BLaER1 (cell line): ENCODE measurements at regions not wholly inside any gene's neighbourhood (a gene's known extent, or its start where the extent isn't known, plus 50 kb on each side); places are given as distances from the start of the nearest gene placed in this dataset.

Experiments
- H3K27ac ChIP-seq: shearing (Covaris generic); formaldehyde crosslinking; 2 replicates; pipeline ENCODE4 v1.8.1; 2022
- H3K27me3 ChIP-seq: shearing (Covaris generic); formaldehyde crosslinking; 2 replicates; pipeline ENCODE4 v1.8.1; 2022
- H3K36me3 ChIP-seq: shearing (Covaris generic); formaldehyde crosslinking; 2 replicates; pipeline ENCODE4 v1.8.1; 2022
- H3K4me1 ChIP-seq: shearing (Covaris generic); formaldehyde crosslinking; 2 replicates; pipeline ENCODE4 v1.8.1; 2022
- H3K4me2 ChIP-seq: shearing (Covaris generic); formaldehyde crosslinking; 2 replicates; pipeline ENCODE4 v1.8.1; 2022
- H3K4me3 ChIP-seq: shearing (Covaris generic); formaldehyde crosslinking; 2 replicates; pipeline ENCODE4 v1.8.1; 2022
- H3K9ac ChIP-seq: shearing (Covaris generic); formaldehyde crosslinking; 2 replicates; pipeline ENCODE4 v1.8.1; 2022
- H3K9me3 ChIP-seq: shearing (Covaris generic); formaldehyde crosslinking; 2 replicates; pipeline ENCODE4 v1.8.1; 2022
- H4K20me1 ChIP-seq: shearing (Covaris generic); formaldehyde crosslinking; 2 replicates; pipeline ENCODE4 v1.8.1; 2022
- Cebpa-rat ChIP-seq: shearing (Covaris generic); IDR thresholded peaks from 2 replicates; pipeline ENCODE4 v1.8.1; 2022

GRCh38 chr17:77370586-77370985, 229.8 kb downstream of the SEC14L1 start:
- Histone ChIP-seq H3K9me3 (no peaks in the 10 kb centered on the region), H3K27me3 (no peaks in the 10 kb centered on the region), H3K9ac (peak overlapping the region; percentile 95), H3K36me3 (no peaks in the 10 kb centered on the region), H3K4me3 (no peak overlapping the region), H3K4me1 (peaks cover 75% of the 10 kb centered on the region), H4K20me1 (peaks cover 12% of the 10 kb centered on the region), H3K27ac (peak overlapping the region; percentile 89; the same call in 1 of the 2 replicates), H3K4me2 (peak overlapping the region; percentile 96)
- no peak for TF ChIP-seq Cebpa-rat

DNA sequence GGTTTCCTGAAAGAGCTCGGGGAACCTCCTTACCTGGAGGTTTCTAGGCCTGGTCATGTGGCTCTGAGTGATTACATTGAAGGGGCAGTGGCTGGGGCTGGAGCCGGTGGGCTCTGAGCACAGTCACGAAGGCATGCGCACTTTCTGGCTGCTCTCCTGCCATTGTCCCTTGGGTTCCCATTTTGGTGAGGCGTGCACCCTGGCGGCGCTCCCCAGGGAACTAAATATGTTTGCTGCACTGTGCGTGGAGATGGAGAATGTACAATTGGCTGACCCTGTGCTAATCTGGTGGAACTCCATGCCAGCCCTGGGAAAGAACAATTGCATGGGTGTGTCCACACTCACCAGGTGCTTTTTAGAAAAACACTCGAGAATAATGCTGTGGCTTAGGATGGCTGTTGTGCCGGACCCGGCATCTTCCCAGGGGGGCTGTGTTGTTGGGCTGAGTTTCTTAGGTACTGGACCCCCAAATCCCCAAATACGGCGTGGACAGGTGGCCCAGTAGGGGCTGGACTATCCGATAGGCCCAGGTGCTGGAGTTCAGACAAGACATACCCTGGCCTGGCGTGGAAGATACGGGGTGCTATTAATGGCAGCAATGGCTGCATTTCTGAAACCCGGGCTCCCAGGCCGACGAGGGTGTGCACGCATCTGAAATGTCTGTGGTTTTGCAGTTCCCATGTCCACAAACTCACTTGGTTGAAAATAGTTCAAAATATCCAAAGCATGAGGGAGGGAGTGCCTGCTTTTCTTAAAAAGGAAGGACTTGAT, 230.5 kb downstream of the SEC14L1 start:
- TF ChIP-seq Cebpa-rat: no peak
- Histone ChIP-seq H3K36me3 (no peaks in the 10 kb centered on the region), H3K9ac (peak overlapping the region; percentile 95), H3K27ac (peak overlapping the region; percentile 89), H4K20me1 (peaks cover 20% of the 10 kb centered on the region), H3K27me3 (no peaks in the 10 kb centered on the region), H3K4me2 (peak overlapping the region; percentile 96), H3K4me1 (peaks cover 75% of the 10 kb centered on the region), H3K9me3 (no peaks in the 10 kb centered on the region), H3K4me3 (peak overlapping the region; percentile 98)

- no peaks in the 10 kb centered on the region for H3K9me3 ChIP-seq
- no peaks in the 10 kb centered on the region for H3K36me3 ChIP-seq
- H3K27ac ChIP-seq: peak overlapping the region; percentile 89
- H3K4me1 ChIP-seq: peaks cover 75% of the 10 kb centered on the region
- TF ChIP-seq Cebpa-rat: no peak
- H4K20me1 ChIP-seq: peaks cover 26% of the 10 kb centered on the region
- no peaks in the 10 kb centered on the region for H3K27me3 ChIP-seq
- H3K4me2 ChIP-seq: peak overlapping the region; percentile 96
- H3K4me3 ChIP-seq: peak overlapping the region; percentile 98
- H3K9ac ChIP-seq: peak overlapping the region; percentile 95
Measured at GRCh38 chr17:77371888-77372443, 231.2 kb downstream of the SEC14L1 start.

- H3K4me1 ChIP-seq: peaks cover 75% of the 10 kb centered on the region
- H3K36me3 ChIP-seq: no peaks in the 10 kb centered on the region
- peak overlapping the region; percentile 89 for H3K27ac ChIP-seq
- peak overlapping the region; percentile 98 for H3K4me3 ChIP-seq
- no peaks in the 10 kb centered on the region for H3K9me3 ChIP-seq
- H3K4me2 ChIP-seq: peak overlapping the region; percentile 96
- peak overlapping the region; percentile 95 for H3K9ac ChIP-seq
- TF ChIP-seq Cebpa-rat: no peak
- peaks cover 33% of the 10 kb centered on the region for H4K20me1 ChIP-seq
- no peaks in the 10 kb centered on the region for H3K27me3 ChIP-seq
Measured at GRCh38 chr17:77372444-77373298, 231.9 kb downstream of the SEC14L1 start.

DNA sequence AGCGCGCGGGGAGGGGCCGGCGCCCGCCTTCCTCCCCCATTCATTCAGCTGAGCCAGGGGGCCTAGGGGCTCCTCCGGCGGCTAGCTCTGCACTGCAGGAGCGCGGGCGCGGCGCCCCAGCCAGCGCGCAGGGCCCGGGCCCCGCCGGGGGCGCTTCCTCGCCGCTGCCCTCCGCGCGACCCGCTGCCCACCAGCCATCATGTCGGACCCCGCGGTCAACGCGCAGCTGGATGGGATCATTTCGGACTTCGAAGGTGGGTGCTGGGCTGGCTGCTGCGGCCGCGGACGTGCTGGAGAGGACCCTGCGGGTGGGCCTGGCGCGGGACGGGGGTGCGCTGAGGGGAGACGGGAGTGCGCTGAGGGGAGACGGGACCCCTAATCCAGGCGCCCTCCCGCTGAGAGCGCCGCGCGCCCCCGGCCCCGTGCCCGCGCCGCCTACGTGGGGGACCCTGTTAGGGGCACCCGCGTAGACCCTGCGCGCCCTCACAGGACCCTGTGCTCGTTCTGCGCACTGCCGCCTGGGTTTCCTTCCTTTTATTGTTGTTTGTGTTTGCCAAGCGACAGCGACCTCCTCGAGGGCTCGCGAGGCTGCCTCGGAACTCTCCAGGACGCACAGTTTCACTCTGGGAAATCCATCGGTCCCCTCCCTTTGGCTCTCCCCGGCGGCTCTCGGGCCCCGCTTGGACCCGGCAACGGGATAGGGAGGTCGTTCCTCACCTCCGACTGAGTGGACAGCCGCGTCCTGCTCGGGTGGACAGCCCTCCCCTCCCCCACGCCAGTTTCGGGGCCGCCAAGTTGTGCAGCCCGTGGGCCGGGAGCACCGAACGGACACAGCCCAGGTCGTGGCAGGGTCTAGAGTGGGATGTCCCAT, 232.8 kb downstream of the SEC14L1 start:
- Histone ChIP-seq H3K9me3 (no peaks in the 10 kb centered on the region), H3K4me3 (peak overlapping the region; percentile 98), H3K9ac (peak overlapping the region; percentile 95), H3K27me3 (no peaks in the 10 kb centered on the region), H3K36me3 (0 out of 2 replicates have a peak, but pooled peaks cover 7% of the 10 kb centered on the region), H3K4me2 (peak overlapping the region; percentile 96), H4K20me1 (peaks cover 42% of the 10 kb centered on the region), H3K27ac (peak overlapping the region; percentile 89), H3K4me1 (peaks cover 76% of the 10 kb centered on the region)
- no peak for TF ChIP-seq Cebpa-rat

DNA sequence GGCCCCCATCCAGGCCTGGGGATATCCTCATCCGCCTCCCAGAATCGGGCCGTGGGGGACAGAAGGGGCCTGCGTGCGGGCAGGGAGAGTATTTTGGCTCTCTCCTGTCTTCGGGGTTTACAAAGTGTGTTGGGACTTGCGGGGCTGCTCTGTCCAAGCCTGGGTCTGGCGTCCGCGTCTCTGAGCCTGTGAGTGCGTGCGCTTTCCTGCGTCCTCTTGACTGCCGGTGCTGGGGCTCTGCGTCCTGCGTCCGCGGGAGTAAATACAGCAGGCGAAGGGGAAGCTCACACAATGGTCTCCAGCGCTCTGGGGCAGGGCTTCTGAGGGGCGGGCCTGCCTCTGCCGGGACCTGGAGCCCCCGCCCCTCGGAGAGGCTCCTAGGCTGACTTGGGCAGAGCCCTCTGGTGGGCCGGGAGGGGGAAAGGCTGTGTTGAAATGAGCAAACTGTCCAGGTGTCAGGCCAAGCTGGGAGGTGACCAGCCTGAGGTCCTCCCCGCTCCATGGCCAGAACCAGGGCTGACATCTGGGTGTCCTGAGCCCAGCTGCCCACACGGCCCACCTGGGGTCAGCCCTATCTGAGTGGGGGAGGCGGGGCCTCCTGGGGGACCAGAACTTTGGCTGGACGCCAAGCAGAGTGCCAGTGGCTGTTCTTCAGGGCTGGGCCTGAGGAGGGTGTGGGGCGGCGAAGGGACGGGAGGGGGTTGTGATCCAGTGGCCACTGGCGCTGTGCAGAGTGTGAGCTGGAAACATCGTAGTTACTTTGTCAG, 233.6 kb downstream of the SEC14L1 start:
- peaks cover 50% of the 10 kb centered on the region for H4K20me1 ChIP-seq
- no peak for TF ChIP-seq Cebpa-rat
- H3K27ac ChIP-seq: peak overlapping the region; percentile 89
- H3K9ac ChIP-seq: peak overlapping the region; percentile 95
- no peaks in the 10 kb centered on the region for H3K27me3 ChIP-seq
- peak overlapping the region; percentile 98 for H3K4me3 ChIP-seq
- peaks cover 14% of the 10 kb centered on the region; the same call in 1 of the 2 replicates for H3K36me3 ChIP-seq
- H3K4me2 ChIP-seq: peak overlapping the region; percentile 96
- H3K9me3 ChIP-seq: no peaks in the 10 kb centered on the region
- peaks cover 78% of the 10 kb centered on the region for H3K4me1 ChIP-seq

GRCh38 chr17:77375108-77375916, 234.5 kb downstream of the SEC14L1 start:
- H3K4me3 ChIP-seq: peak overlapping the region; percentile 98
- peak overlapping the region; percentile 96 for H3K4me2 ChIP-seq
- H3K4me1 ChIP-seq: peaks cover 78% of the 10 kb centered on the region
- peaks cover 15% of the 10 kb centered on the region; the same call in 1 of the 2 replicates for H3K36me3 ChIP-seq
- no peaks in the 10 kb centered on the region for H3K9me3 ChIP-seq
- H3K27ac ChIP-seq: peak overlapping the region; percentile 89
- no peak for TF ChIP-seq Cebpa-rat
- peak overlapping the region; percentile 95 for H3K9ac ChIP-seq
- H4K20me1 ChIP-seq: peaks cover 59% of the 10 kb centered on the region
- H3K27me3 ChIP-seq: no peaks in the 10 kb centered on the region
